Epidermal melanocyte (primary cell): ENCODE measurements at regions not wholly inside any gene's neighbourhood (a gene's known extent, or its start where the extent isn't known, plus 50 kb on each side); places are given as distances from the start of the nearest gene placed in this dataset.

Experiments
- DNase-seq: peaks from one replicate; pipeline ENCODE4 v3.0.0; 2011; ENCODE audit warnings: low spot score; ENCODE audit not compliant: insufficient read length

DNA sequence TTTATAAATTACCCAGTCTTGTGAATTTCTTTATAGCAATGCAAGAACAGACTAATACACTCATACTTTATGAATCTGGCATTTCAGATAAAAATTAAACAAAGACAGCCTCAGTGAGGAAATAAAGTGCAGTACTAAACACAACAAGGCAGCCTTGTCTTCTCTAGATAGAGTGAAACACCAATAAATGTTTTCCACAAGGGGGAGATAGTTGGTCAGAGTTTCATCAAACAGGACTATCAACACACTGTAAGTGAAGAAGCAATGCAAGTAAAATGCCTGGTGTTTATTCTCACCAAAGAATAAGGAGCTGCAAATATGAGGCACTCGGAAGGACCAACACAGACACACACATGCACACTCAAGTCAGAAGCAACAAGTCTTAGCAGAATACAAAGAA, 62.8 kb downstream of the FAM9B start:
- peak; percentile 15 for DNase-seq

DNA sequence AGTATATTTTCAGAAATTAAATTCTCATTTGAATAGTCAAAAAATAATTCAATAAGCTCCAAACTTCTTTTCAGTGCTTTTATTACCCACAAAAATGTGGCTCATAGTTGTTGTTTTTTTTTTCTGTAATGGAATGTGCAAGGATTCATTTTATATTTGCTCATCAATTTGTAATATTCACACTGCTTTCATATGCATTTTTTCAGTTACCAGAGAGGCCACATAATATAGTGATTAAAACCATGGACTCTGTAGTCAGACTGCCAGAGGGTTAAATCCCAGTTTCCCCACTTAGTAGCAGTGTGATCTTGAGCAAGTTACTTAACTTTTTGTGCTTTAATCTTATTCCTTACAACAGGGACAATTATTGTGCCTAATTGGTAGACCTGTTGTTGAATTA, 64.5 kb downstream of the FAM9B start:
- no peak for DNase-seq

DNA sequence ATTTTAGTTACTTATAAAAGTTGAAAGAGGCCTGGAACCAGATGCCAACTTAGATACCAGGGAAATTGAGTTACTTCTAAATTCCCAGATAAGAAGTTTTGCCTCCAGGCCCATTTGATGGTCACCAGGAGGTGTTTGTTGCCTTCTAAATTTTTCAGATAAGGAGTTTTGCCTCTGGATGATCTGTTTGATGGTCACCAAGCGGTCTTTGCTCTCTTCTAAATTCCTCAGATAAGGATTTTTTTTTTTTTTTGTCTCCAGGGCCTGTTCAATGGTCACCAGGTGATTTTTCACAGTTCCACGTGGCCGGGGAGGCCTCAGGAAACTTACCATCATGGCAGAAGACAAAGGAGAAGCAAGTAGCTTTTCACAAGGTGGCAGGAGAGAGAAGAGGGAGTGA, 66.5 kb downstream of the FAM9B start:
- no peak for DNase-seq

DNA sequence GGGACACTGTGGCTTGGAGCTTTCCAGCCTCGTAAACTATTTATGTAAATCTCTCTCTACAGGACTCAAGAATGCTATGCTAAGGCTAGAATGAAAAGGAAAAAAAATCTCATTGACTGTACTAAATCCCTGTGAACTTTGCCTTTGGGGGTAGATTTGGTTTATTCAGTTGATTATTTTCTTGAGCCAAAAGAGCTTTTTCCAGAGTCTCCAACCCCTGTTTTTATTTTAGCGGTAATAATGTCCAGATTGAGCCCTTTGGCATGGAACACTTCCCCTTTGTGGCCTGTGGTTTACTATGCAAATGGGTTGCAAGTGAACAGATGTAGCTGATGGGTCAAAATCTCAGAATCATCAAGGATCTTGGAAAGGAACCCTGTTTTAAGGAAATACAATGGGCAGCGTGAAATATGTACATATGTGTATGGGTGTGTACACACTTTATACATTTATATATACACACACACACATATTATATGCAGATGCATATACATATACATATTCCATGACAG, 72.9 kb downstream of the FAM9B start:
- peak; percentile 16 for DNase-seq

DNA sequence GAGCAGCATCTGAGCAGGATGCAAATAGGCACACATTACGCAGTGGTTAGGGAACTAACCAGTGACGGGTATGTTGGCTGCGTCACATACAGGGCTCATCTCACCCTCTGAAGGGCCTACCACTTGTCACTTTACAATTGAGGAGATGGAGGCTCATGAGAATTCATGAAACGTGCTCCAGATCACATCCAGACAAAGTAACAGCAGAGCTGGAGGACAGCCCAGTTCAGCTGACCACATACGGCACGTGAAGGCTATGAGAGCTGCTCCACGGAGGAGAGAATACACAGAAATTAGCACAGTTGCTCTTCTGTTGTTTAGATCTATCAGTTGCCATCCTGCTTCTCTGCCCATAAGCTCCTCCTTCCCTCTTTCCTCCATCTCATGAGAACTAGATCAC, 78.4 kb downstream of the FAM9B start:
- DNase-seq = no peak

DNA sequence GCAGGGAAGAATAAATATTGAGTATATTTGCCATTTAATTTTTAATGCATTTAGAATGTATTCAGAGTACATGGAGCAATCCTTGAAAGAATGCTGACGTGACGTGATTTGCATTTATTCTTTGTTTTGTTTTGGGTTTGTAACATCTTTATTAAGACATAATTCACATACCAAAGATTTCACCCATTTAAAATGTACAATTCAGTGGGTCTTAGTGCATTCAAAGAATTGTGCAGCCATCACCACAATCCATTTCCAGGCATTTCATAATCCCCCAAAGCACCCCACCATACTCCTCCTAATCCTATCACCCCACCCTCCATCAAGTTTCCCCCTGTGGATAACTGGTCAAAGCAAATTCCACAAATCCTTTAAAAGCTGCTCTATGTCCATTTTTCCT, 87.4 kb downstream of the FAM9B start:
- DNase-seq = no peak

DNA sequence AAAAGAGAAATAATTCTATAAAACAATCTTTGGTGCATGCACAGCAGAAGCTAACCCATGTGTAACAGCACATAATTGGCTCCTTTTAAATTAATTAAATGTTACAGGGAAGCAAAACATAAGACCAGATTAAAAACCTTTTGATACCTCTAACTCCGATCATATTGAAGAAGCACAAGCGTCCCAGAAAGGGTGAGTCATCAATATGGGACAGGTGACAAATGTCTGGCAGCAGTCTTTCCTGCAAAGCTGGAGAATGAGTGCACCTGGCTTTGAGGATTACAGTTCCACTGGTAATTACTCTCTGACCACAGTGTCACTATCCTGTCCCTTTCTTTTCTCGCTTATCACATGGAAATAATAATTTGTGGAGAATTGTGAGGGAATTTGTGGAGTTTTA, 94.6 kb downstream of the FAM9B start:
- DNase-seq = no peak

DNA sequence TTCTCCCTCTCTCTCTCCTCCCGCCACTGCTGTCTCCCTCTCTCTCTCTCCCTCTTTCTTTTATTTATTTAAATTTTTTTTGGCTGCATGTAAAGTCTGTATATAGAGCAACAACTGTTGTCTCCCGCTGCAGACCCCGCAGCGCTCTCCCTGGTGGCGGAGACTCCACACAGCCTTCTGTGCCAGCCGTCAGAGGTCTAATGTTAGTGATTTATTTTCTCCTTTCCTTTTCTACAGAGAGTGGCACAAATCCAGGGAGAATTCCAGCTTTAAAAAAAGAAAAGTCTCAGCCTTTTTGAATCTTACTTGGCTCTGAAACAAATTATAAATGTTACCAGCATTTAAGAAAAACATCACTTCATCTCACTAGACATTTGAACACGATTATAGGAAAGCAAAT, 106.2 kb downstream of the FAM9B start:
- no peak for DNase-seq

DNA sequence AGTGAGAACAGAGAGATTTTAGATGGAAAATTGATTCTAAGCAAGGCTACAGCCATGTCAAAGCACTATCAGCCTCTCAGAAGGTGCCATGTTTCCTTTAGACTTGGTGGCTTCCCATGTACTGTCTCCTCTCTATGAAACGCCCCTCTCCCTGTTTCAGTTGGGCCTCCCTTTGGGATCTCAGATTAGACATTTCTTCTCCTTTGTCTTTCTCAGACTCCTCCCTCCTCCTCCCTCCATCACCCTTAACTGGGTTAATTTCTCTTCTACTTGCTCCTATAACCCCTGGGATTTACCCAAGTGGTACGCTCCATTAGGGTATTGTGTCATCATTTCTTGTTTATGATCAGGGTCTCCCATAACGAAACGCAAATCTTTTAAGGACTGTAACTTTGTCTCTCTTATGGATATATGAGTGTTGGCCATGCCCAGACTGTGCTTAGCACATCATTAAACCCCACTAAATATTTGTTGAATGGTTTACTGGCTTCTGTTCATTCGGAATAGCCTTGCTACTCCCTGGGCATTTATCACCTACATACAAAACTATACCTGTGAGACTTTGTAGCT, 106.8 kb downstream of the FAM9B start:
- DNase-seq = no peak

DNA sequence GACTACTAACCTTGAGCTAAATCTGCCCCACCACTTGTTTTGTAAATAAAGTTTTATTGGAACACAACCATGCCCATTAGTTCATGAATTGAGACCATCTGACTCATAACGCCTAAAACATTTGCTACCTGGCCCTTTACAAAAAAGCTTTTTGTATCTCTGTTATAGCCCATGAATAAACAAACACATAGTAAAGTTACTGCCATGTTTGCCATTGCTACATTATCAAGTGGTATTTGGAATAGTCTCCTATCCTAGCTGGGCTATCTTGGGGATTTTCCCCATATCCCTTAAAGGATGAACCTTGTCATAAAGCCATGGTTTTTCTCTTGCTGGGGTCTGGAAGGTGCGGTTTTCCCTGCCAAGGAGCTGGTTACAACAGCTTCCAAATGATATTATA, 112.3 kb downstream of the FAM9B start:
- DNase-seq = no peak

DNA sequence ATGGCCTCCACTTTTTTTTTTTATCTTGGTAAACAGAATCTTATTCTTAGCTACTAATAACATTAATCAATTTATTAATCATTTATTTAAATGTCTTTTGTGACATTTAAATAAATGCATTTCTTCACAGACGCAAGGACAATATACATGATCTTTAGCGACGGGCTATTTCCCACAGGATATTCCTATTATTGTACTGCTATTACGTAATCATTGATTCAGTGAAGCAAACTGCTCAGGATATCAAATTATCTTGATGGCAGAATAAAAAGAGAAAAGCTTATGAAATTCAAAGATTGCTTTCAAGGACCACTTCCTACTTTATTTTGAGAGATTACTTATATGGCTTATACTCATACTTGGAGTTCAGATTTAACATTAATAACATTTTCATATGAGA, 114.1 kb downstream of the FAM9B start:
- no peak for DNase-seq

DNA sequence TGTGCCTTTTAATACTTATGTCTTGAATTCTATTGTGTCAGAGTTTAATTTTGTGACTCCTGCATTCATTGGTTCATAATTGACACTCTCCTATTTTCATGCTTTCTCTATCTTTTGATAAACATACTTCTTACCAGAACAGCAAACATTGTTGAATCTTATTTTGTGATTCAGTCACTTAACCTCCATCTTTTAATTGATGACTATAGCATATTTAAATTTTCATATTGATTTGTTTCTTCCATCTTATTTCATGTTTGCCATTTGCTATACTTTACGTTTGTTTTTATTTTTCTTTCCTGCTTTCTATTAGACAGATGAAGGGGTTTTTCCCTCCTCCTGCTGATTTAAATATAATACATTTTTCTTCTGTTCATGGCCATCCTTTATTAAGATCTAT, 115.5 kb upstream of the FAM9A start:
- no peak for DNase-seq

DNA sequence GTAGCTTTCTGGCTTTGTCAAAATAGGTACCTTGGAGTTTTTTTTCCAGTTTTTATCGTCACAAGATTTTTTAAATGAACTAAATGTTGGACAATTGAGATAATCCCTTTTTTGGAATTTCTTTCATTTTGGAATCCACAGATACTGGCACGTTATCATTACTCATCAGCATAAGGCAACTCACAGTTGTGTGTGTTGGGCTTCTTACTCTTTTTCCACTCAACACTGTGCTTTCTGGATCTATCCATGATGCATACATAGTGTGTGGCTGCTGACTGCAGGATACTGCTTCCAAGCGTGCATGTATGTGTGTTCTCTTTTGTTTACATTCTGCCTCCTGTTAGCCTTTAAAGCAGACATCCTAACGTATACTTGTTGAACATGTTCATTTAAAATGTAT, 113.5 kb upstream of the FAM9A start:
- no peak for DNase-seq

DNA sequence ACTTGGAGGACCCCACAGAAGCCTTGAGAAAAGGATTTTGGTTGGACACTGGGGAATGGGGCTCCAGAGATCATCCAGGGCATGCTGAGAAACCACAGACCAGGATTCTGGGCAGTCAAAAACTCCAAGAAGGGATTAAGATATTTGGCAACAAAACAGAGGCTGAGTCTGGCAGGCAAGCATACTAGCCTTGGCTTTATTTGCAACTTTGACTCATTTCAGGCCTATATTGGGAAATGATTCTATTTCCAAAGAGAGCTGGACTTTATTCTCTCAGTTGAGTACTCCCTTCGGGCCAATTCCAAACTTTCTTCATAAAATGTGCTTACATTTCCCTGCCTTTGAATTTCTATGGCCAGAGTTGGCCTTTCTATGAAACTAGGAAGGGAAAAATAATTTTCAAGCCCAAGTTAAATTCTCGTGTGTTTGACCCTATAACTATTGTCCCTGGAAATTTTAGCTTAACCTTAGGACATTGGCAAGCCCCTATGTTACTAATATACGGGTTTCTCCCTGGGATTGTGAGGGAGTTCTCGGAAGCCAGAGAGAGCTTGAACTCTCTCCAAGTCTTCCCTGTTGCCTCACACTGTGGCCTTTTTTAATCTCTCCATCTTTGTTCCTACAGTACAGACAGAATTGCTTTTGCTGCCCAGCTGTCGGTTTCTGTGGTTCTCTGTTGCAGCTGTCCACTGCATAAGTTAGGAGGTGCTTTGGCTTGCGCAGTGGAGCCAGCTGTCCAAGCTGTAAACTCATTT, 112.6 kb upstream of the FAM9A start:
- DNase-seq = peak; percentile 21

DNA sequence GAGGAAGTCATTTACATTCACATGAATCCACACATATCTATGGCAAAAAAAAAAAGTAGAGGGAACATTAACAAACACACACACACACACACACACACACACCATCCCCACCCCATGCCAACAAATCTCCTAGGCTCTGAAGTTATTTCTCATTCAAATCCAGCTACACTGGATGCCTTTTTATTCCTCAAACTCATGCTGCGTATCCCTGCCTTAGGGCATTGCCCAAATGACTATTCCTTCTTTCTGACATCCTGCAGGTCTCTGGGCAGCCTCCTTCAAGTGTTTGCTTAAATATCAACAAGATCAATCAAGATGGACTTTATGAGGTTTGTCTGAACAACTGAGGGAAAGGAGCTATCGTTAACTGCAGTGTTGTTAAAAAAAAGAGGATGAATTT, 106.5 kb upstream of the FAM9A start:
- DNase-seq = no peak

DNA sequence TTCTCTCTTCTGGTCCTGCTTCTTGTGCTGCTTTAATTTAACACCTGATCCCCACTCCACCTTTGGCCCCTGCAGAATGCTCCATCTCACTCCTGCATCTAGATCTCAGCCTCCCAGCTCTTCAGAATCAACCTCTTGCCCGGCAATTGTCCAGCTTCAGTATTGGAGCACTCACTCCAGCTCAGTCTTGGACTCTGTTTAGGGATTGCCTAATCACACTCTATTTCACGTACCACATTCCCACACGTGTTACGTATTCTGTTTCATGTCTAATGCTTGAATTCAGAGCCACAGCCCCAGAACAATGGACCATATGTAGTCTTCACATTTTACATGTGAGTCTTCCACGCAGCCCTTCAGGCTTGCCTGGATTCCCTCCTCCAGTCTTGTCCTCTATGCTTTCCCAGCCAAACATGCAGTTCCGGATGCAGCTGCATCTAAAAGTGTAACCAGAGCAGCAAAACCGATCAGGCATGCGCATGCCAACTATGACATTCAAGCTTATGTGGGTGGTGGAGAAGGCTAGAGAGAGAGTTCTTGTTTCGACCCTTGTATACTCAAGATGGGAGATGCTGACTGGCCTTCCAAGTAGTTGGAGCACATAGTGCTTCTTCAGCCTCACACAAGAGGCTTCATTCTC, 105.2 kb upstream of the FAM9A start:
- no peak for DNase-seq

DNA sequence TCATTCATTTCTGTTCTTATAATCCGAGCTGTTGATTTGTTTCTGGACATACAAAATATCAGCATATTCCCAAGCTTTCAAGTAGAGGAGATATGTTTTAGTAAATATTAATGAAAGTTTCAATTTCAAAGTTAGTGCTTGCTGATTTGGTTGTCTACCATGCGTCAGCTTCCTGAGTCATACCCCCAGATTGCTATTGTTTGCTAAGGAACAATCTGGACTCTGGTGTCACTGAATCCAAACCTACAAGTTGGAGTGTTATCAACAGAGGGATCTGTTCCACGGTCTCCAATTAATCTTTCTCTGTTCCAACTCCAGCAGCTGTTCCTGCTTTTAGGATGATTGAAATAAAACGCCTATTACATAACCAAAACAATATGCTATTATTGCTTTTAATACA, 96.1 kb upstream of the FAM9A start:
- no peak for DNase-seq

DNA sequence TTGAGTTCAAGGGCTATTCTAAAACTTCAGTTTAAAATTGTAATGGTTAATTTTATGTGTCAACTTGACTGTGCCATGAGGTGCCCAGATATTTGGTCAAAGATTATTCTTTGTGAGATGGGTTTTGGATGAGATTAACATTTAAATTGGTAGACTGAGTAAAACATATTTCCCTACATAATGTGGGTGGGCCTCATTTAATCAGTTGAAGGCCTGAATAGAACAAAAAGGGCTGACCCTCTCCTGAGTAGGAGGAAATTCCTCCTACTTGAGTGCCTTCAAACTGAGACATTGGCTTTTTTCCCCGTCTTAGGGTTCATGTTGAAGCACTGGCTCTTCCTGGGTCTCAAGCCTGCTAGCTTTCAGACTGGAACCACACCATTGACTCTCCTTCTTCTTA, 89.6 kb upstream of the FAM9A start:
- DNase-seq = no peak

DNA sequence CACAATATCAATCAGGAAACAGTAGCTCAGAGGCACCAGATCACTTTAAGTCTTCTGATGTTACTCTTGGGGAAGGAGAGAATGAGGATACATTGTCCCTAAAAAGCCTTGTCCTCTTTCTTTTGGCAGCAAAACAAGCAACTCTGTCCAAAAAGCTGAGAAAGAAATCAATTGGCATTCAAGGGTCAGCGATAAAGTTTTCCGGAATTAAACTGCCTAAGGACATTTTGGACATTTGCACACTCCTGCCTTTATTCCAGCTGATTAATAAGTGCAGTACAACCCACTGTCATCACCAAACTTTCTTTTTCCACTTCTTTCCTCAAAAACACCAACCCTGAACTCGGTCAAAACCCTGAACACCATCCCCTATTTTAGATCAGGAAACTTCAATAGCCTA, 85.8 kb upstream of the FAM9A start:
- no peak for DNase-seq

DNA sequence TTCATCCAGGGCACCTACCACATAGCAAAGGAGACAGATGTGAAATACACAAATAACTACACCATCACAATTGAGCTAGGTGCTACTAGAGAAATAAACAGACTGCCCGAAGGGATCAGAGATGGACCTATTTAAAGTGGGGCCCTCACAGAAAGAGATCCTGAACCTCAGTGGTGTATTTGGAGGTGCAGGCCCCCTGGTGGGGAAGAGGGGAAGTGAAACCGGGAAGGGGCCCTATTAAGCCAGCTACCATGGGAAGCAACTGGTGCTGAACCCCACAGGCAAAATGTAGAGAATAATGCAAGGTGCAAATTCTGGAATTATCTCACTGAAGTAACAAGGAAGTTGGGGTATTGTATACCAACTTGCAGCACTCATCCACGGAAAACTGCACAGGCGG, 78.6 kb upstream of the FAM9A start:
- no peak for DNase-seq

DNA sequence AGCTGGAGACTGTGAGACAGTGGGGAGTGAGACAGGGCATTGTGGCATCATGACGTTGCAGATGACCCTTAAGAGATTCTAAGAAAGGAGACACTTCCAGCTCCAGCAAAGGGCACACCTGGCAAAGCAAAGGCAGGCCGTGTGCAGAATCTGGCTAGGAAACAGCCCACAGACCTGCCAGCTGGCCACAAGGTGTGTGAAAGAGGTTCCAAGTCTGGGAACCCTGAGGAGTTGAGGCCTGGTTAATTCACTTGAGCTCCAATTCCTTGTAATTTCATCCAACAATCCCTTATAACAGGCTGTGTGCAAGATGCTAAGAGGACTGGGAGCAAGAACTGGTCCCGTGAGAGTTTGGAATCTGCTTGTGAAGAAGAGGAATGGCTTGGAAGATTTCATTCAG, 72.8 kb upstream of the FAM9A start:
- DNase-seq = no peak

DNA sequence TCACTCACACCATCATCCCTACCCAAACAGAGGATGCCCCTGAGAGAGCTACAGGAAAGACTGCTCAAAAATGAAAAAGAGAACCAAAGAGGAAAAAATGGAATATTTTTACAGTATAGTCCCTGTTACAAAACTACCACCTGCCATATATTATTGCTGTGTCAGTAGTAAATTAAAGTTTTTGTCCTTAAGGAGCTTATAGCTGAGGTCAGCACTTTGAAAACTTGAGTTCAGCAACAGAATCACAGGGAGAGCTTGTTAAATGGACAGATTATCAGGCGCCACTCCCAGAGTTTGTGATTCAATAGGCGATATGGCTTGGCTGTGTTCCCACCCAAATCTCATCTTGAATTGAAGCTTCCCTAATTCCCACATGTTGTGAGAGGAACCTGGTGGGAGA, 71.9 kb upstream of the FAM9A start:
- DNase-seq = no peak

DNA sequence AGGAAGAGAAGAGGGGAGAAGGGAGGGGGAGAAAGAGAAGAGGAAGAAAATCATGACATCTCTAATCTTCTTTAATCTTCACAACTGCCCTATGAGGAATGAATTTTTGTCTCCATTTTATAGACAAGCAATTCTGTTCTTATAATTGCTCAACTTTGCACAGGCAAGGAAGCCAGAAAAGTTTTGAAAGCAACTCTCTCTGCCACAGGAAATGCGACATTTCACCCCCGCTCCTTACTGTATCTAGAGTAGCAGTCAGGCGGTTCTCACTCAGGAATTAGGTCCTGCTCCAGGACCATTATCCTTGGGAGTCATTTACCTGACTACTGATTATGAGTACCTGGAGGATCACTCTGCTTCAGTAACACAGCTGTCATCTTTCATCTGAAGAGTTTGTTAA, 69.2 kb upstream of the FAM9A start:
- DNase-seq = no peak
